ENCODE measurements at regions not wholly inside any gene's neighbourhood (a gene's known extent, or its start where the extent isn't known, plus 50 kb on each side); places are given as distances from the start of the nearest gene placed in this dataset.

GRCh38 chr2:41521211-41521610 is 526.6 kb upstream of the PKDCC start:
- in situ Hi-C loops (cut with MboI; ENCODE audit: low sequenced_read_pairs) = no loop called here

- in situ Hi-C loops (cut with MboI; ENCODE audit: low sequenced_read_pairs) = no loop called here
Measured at GRCh38 chr2:41527525-41528323, 520.1 kb upstream of the PKDCC start.

- in situ Hi-C loops (cut with MboI; ENCODE audit: low sequenced_read_pairs) = no loop called here
Measured at GRCh38 chr2:41535575-41535974, 512.2 kb upstream of the PKDCC start.

- in situ Hi-C loops (cut with MboI; ENCODE audit: low sequenced_read_pairs) = no loop called here
Measured at GRCh38 chr2:41540272-41540998, 507.4 kb upstream of the PKDCC start.

- in situ Hi-C loops (cut with MboI; ENCODE audit: low sequenced_read_pairs) = no loop called here
Measured at GRCh38 chr2:41543726-41544125, 504.1 kb upstream of the PKDCC start.

GRCh38 chr2:41544709-41545108 is 503.1 kb upstream of the PKDCC start:
- in situ Hi-C loops (cut with MboI; ENCODE audit: low sequenced_read_pairs) = no loop called here

GRCh38 chr2:41546031-41546430 is 501.8 kb upstream of the PKDCC start:
- in situ Hi-C loops (cut with MboI; ENCODE audit: low sequenced_read_pairs) = no loop called here

GRCh38 chr2:41568648-41569047 is 479.2 kb upstream of the PKDCC start:
- in situ Hi-C loops (cut with MboI; ENCODE audit: low sequenced_read_pairs) = no loop called here

GRCh38 chr2:41572154-41572553 is 475.7 kb upstream of the PKDCC start:
- in situ Hi-C loops (cut with MboI; ENCODE audit: low sequenced_read_pairs) = no loop called here

GRCh38 chr2:41576423-41576822 is 471.4 kb upstream of the PKDCC start:
- in situ Hi-C loops (cut with MboI; ENCODE audit: low sequenced_read_pairs) = no loop called here

GRCh38 chr2:41579806-41580205 is 468.0 kb upstream of the PKDCC start:
- in situ Hi-C loops (cut with MboI; ENCODE audit: low sequenced_read_pairs) = no loop called here

GRCh38 chr2:41580806-41581205 is 467.0 kb upstream of the PKDCC start:
- in situ Hi-C loops (cut with MboI; ENCODE audit: low sequenced_read_pairs) = no loop called here

- in situ Hi-C loops (cut with MboI; ENCODE audit: low sequenced_read_pairs) = no loop called here
Measured at GRCh38 chr2:41595240-41595639, 452.6 kb upstream of the PKDCC start.

GRCh38 chr2:41597680-41598079 is 450.1 kb upstream of the PKDCC start:
- in situ Hi-C loops (cut with MboI; ENCODE audit: low sequenced_read_pairs) = no loop called here

GRCh38 chr2:41598161-41598894 is 449.5 kb upstream of the PKDCC start:
- in situ Hi-C loops (cut with MboI; ENCODE audit: low sequenced_read_pairs) = no loop called here

GRCh38 chr2:41600460-41600859 is 447.4 kb upstream of the PKDCC start:
- in situ Hi-C loops (cut with MboI; ENCODE audit: low sequenced_read_pairs) = no loop called here

- in situ Hi-C loops (cut with MboI; ENCODE audit: low sequenced_read_pairs) = no loop called here
Measured at GRCh38 chr2:41602341-41602740, 445.5 kb upstream of the PKDCC start.

- in situ Hi-C loops (cut with MboI; ENCODE audit: low sequenced_read_pairs) = no loop called here
Measured at GRCh38 chr2:41605311-41605710, 442.5 kb upstream of the PKDCC start.

- in situ Hi-C loops (cut with MboI; ENCODE audit: low sequenced_read_pairs) = no loop called here
Measured at GRCh38 chr2:41605914-41606313, 441.9 kb upstream of the PKDCC start.

- in situ Hi-C loops (cut with MboI; ENCODE audit: low sequenced_read_pairs) = no loop called here
Measured at GRCh38 chr2:41610501-41611190, 437.2 kb upstream of the PKDCC start.

- in situ Hi-C loops (cut with MboI; ENCODE audit: low sequenced_read_pairs) = no loop called here
Measured at GRCh38 chr2:41618754-41619153, 429.1 kb upstream of the PKDCC start.
